Caco-2 (cell line): ENCODE measurements at regions not wholly inside any gene's neighbourhood (a gene's known extent, or its start where the extent isn't known, plus 50 kb on each side); places are given as distances from the start of the nearest gene placed in this dataset.

ENCODE experiments used
- BruUV-seq: library from RNA; stranded (reverse); fragments of 400-500 nt; replicated peaks from 2 replicates; lab custom pipeline; 2021; lab: Mats Ljungman, UMichigan
- CTCF ChIA-PET: fragments of 300-600 bp; sonication (Branson Sonifier 250); formaldehyde crosslinking; loops from one replicate; lab custom pipeline; 2022; ENCODE audit warnings: antibody characterized with exemption; lab: Charles Lee
- POLR2A ChIA-PET: fragments of 300-600 bp; sonication (Branson Sonifier 250); formaldehyde crosslinking; loops from one replicate; lab custom pipeline; 2022; ENCODE audit warnings: antibody characterized with exemption; lab: Charles Lee
- DNase-seq, 2 experiments: peaks; one replicate each; pipeline versions ENCODE4 v3.0.0 to v3.0.0-alpha.2; 2020 to 2022
- H3K27me3 ChIP-seq: replicated peaks from 2 replicates; pipeline ENCODE4 v1.6.0; 2011; ENCODE audit warnings: low read length; ENCODE audit not compliant: control insufficient read depth, insufficient read depth
- H3K36me3 ChIP-seq: 2 replicates; pipeline ENCODE4 v1.5.1; 2011; ENCODE audit warnings: low read length; ENCODE audit not compliant: control insufficient read depth, insufficient read depth
- H3K4me1 ChIP-seq: fragments of 250-450 bp; sonication (Bioruptor Pico); 2 replicates; pipeline ENCODE4 v1.5.1; 2020; ENCODE audit warnings: mild to moderate bottlenecking
- H3K4me3 ChIP-seq: 2 replicates; pipeline ENCODE4 v1.5.1; 2011; ENCODE audit warnings: low read depth, mild to moderate bottlenecking, control low read depth, low read length
- H3K9me3 ChIP-seq: fragments of 250-450 bp; sonication (Bioruptor Pico); 2 replicates; pipeline ENCODE4 v1.5.1; 2020; ENCODE audit warnings: mild to moderate bottlenecking, moderate library complexity
- H3K27ac Mint-ChIP-seq: one replicate; pipeline ENCODE4 v1.8.0; 2022; ENCODE audit warnings: mixed read lengths; ENCODE audit not compliant: unreplicated experiment
- H3K27me3 Mint-ChIP-seq: one replicate; pipeline ENCODE4 v1.8.0; 2022; ENCODE audit warnings: mixed read lengths; ENCODE audit not compliant: insufficient read depth, unreplicated experiment
- H3K36me3 Mint-ChIP-seq: one replicate; pipeline ENCODE4 v1.8.0; 2022; ENCODE audit warnings: mild to moderate bottlenecking, mixed read lengths; ENCODE audit not compliant: insufficient read depth, unreplicated experiment
- H3K4me1 Mint-ChIP-seq: one replicate; pipeline ENCODE4 v1.8.0; 2022; ENCODE audit warnings: low read depth, mixed read lengths; ENCODE audit not compliant: unreplicated experiment
- H3K4me3 Mint-ChIP-seq: one replicate; pipeline ENCODE4 v1.8.0; 2022; ENCODE audit warnings: mild to moderate bottlenecking, moderate library complexity, mixed read lengths; ENCODE audit not compliant: unreplicated experiment
- H3K9me3 Mint-ChIP-seq: one replicate; pipeline ENCODE4 v1.8.0; 2022; ENCODE audit warnings: mixed read lengths; ENCODE audit not compliant: unreplicated experiment
- CTCF ChIP-seq, 2 experiments: fragments of 200-600 bp in 1 of 2; IDR thresholded peaks; 1 replicate in 1 of 2; 2 replicates in 1 of 2; pipeline versions ENCODE4 v1.5.1 to v1.8.0; 2011 to 2022; ENCODE audit warnings: antibody characterized with exemption in 1 of 2, control low read depth in 1 of 2, inconsistent platforms in 1 of 2, low read depth in 1 of 2, low read length in 1 of 2, mild to moderate bottlenecking in 1 of 2, moderate library complexity in 1 of 2; ENCODE audit not compliant: insufficient read depth in 1 of 2, severe bottlenecking in 1 of 2, unreplicated experiment in 1 of 2
- intact Hi-C: fragments of 100-400 bp; cut with micrococcal nuclease; formaldehyde crosslinking; loops from one replicate; pipeline ENCODE4 v1.10.0; 2022; ENCODE audit not compliant: unreplicated experiment

- no peaks in the 10 kb centered on the region for H3K4me1 ChIP-seq
- H3K9me3 Mint-ChIP-seq: no peaks in the 10 kb centered on the region
- H3K4me3 ChIP-seq: no peak overlapping the region
- no TSS peak for BruUV-seq
- intact Hi-C loops: no loop called here
- no peak for DNase-seq
- H3K27me3 ChIP-seq: no peaks in the 10 kb centered on the region
- POLR2A ChIA-PET: no interaction called here
- no peaks in the 10 kb centered on the region for H3K9me3 ChIP-seq
- H3K36me3 ChIP-seq: no peaks in the 10 kb centered on the region
- no peak overlapping the region for H3K27ac Mint-ChIP-seq
- no peaks in the 10 kb centered on the region for H3K4me1 Mint-ChIP-seq
- CTCF ChIA-PET: no interaction called here
- no peak for TF ChIP-seq CTCF (IDR thresholded peaks at IDR 0.05; ENCODE audit: insufficient read depth in 1 of 2, low read depth in 1 of 2, low read length in 1 of 2, severe bottlenecking in 1 of 2, unreplicated experiment in 1 of 2)
- no peak overlapping the region for H3K4me3 Mint-ChIP-seq
- no peaks in the 10 kb centered on the region for H3K27me3 Mint-ChIP-seq
- H3K36me3 Mint-ChIP-seq: no peaks in the 10 kb centered on the region
Measured at GRCh38 chr1:10878469-10878868, 82.0 kb upstream of the CASZ1 start.

GRCh38 chr1:10880063-10880462 lies 83.6 kb upstream of the CASZ1 start:
- no peak for DNase-seq
- no peaks in the 10 kb centered on the region for H3K36me3 Mint-ChIP-seq
- TF ChIP-seq CTCF (IDR thresholded peaks at IDR 0.05; ENCODE audit: insufficient read depth in 1 of 2, low read depth in 1 of 2, low read length in 1 of 2, severe bottlenecking in 1 of 2, unreplicated experiment in 1 of 2): no peak
- no peak overlapping the region for H3K4me3 ChIP-seq
- no peak overlapping the region for H3K4me3 Mint-ChIP-seq
- BruUV-seq: no TSS peak
- H3K27me3 Mint-ChIP-seq: no peaks in the 10 kb centered on the region
- no peaks in the 10 kb centered on the region for H3K36me3 ChIP-seq
- CTCF ChIA-PET: no interaction called here
- POLR2A ChIA-PET: no interaction called here
- H3K4me1 ChIP-seq: no peaks in the 10 kb centered on the region
- no peak overlapping the region for H3K27ac Mint-ChIP-seq
- no peaks in the 10 kb centered on the region for H3K27me3 ChIP-seq
- H3K9me3 ChIP-seq: no peaks in the 10 kb centered on the region
- intact Hi-C loops: no loop called here
- H3K4me1 Mint-ChIP-seq: no peaks in the 10 kb centered on the region
- H3K9me3 Mint-ChIP-seq: no peaks in the 10 kb centered on the region

- no peaks in the 10 kb centered on the region for H3K36me3 ChIP-seq
- ChIA-PET POLR2A (no interaction called here), CTCF (interaction anchor here (0.9 kb wide), 1 partner anchor 14 kb away, joined by 3 read pairs; no protein-coding TSS in a partner anchor)
- Mint-ChIP-seq H3K4me3 (no peak overlapping the region), H3K27ac (no peak overlapping the region), H3K4me1 (no peaks in the 10 kb centered on the region), H3K27me3 (no peaks in the 10 kb centered on the region), H3K9me3 (no peaks in the 10 kb centered on the region), H3K36me3 (no peaks in the 10 kb centered on the region)
- no TSS peak for BruUV-seq
- DNase-seq: no peak
- no peaks in the 10 kb centered on the region for H3K4me1 ChIP-seq
- H3K27me3 ChIP-seq: no peaks in the 10 kb centered on the region
- H3K4me3 ChIP-seq: no peak overlapping the region
- no peaks in the 10 kb centered on the region for H3K9me3 ChIP-seq
- intact Hi-C loops: no loop called here
- TF ChIP-seq CTCF (IDR thresholded peaks at IDR 0.05; ENCODE audit: insufficient read depth in 1 of 2, low read depth in 1 of 2, low read length in 1 of 2, severe bottlenecking in 1 of 2, unreplicated experiment in 1 of 2): no peak
Measured at GRCh38 chr1:10881046-10881445, 84.6 kb upstream of the CASZ1 start.
